NCI-H2029 (cell line): ENCODE measurements at regions not wholly inside any gene's neighbourhood (a gene's known extent, or its start where the extent isn't known, plus 50 kb on each side); places are given as distances from the start of the nearest gene placed in this dataset.
"Not testable (repeated sequence)": the region's sequence is repeated elsewhere in the genome, so short reads cannot be mapped to it uniquely, and the experiment has no call there.

Experiments
- DNase-seq: peaks from one replicate; lab custom pipeline; 2025; lab: John Stamatoyannopoulos, UW

DNA sequence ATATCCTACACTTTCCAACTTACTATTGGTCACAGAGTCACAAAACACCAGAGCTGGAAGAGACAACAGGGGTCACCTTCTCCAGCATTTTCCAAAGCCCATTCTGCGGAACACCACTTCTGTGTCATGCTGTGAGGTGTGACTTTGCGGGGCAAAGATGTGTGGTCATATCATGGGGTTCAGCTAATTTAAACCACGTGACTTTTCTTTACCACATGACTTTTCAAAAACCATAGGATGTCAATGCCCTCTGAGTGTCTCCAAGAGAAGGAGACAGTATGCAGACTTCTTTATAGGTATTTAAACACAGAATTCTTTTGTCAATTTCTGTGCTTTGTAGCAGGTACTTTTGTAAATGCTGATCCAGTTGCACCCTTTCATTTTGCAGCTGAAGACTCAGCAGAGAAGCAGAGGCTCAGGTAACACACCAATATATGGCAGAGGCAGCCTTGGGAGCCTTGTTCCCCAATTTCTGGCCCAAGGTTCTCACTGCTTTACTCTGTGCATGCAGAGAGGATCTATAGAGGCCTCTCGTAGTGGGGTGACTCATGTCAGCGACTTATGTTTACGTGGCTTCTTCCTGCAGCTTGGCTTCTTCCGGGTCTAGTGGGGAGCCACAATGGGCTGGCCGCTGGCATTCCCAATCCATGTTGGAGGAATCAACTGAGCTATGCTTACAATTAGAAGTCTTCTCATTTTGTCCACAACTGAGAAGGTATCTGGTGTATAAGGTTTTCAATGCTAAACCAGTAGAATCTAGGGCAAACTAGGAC, 104.0 kb upstream of the RHOBTB1 start:
- DNase-seq = no peak

- DNase-seq = no peak
These were observed 103.1 kb upstream of the RHOBTB1 start for GRCh38 chr10:61047081-61047480.

- not testable (repeated sequence) for DNase-seq
These were observed 101.5 kb upstream of the RHOBTB1 start for GRCh38 chr10:61045480-61045879.

DNA sequence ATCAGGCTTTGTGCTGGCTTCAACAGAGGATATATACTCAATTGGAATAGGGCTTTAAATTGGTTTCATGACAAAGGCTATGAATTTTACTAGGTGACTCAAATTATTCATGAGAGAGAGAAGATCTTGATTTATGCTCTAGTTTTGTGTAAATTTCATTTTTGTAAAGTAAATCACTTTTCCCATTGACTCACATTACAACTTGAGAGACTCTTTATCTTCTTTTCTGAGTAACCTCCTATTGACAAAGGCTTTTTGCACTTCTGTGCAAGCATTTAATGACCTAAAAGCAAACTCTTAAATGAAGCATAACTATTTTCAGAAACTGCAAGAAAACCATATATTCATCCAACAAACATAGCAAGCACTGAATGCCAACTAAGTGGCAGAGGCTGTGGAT, 98.5 kb upstream of the RHOBTB1 start:
- DNase-seq = no peak

DNA sequence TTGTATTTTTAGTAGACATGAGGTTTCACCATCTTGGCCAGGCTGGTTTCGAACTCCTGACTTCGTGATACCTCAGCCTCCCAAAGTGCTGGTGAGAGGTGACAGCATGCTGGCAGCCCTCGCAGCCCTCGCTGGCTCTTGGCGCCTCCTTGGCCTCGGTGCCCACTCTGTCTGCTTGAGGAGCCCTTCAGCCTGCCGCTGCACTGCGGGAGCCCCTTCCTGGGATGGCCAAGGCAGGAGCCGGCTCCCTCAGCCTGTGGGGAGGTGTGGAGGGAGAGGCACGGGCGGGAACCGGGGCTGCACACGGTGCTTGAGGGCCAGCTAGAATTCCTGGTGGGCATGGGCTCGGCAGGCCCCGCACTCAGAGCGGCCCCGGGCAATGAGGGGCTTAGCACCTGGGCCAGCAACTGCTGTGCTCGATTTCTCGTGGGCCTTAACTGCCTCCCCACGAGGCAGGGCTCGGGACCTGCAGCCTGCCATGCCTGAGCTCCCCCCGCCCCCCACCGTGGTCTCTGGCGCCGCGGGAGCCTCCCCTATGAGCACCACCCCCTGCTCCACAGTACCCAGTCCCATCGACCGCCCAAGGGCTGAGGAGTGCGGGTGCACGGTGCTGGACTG, 96.5 kb upstream of the RHOBTB1 start:
- DNase-seq = no peak

- no peak for DNase-seq
These were observed 95.9 kb upstream of the RHOBTB1 start for GRCh38 chr10:61039868-61040267.

DNA sequence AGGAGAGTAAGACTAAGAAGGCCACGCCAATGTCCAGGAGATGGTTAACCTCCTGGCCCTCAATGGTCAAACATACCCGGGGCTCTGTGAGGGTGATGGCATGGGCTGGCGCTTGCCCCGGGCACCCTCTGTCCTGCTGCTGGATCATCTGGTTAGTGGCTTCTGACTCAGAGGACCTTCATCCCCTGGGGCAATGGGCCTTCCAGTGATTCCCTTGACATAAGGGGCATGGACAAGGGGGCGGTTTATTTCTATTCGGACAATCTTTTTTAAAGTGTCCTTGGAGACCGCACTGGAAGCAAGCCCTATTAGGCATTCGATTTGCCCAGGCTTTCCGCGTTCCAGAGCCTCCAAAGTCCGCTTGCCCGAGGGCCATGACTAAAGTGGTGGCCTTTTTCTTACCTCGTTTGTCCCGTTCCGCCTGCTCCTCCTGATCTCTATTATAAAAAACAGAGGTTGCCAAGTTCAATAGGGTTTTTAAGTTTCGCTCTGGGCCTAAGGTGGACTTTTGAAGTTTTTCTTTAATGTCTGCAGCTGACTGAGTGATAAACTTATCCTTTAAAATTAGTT, 93.4 kb upstream of the RHOBTB1 start:
- DNase-seq = not testable (repeated sequence)

DNA sequence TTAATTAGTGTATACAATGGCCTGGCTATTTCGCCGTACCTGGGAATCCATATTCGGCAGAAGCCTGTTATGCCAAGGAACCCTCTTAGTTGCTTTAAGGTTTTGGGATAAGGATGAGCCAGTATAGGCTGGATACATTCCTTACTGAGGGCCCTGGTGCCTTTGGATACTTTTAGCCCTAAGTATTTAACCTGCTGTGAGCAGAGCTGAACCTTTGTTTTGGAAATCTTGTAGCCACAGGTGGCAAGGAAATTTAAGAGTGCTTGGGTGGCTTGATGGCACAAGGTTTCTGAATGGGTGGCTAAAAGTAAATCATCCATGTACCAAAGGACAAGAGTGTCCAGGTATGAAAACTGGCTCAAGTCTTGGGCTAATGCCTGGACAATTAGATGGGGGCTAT, 92.2 kb upstream of the RHOBTB1 start:
- DNase-seq = not testable (repeated sequence)

DNA sequence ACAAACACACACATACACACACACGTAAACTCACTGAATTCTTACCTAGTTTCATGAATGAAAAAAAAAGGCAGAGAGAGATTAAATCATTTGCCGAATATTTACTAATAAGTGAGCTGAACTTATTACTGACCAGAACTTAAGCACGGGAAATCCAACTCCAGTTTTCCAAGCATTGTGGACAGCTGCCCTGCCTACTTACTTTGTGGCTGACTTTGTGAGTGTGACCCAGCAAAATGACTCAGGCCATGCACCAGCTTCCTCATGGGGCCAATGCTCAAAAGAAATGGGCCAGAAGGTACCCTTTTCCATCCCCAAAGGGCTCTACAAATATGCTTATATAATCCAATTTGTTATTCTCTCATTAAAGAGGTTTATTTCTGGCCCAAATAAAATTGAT, 87.4 kb upstream of the RHOBTB1 start:
- no peak for DNase-seq

GRCh38 chr10:61029411-61029810, 85.4 kb upstream of the RHOBTB1 start:
- no peak for DNase-seq

GRCh38 chr10:61028861-61029361, 84.9 kb upstream of the RHOBTB1 start:
- no peak for DNase-seq

DNA sequence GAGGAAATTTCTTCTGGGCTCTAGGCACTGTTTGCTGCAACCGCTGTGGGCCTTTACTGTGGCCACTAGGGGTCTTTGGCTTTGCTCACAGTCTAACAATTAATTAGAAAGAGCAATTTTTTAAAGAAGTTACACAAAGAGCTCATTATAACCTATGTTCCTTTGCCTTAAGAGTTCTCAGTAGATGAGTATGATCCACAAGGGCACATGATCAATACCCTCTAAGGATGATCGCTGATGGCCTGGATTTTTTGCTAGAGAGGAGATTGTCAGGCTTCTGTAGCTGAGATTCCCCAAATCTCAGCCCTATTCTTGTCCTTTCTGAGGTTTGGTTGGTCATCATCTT, 80.8 kb upstream of the RHOBTB1 start:
- DNase-seq = no peak

- DNase-seq = no peak
These were observed 80.3 kb upstream of the RHOBTB1 start for GRCh38 chr10:61024151-61024855.

GRCh38 chr10:61023053-61023452, 79.1 kb upstream of the RHOBTB1 start:
- DNase-seq = no peak

DNA sequence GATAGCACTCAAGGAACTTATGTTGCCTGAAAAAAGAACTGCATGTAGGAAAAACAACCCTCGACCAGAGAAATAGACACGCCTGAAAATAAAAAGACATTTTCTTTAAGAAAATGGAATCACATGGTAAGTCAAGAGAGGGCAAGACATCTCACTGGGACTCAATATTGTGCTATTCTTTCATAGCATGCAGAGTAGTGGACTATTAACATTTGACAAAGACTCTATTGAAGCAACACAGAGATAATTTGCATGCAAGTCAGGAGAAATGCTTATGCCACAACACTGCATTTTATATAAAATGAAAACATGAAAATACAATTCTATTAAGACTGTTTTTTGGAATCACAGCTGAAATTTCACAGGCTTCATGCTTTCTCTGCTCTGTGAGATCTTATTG, 77.9 kb upstream of the RHOBTB1 start:
- no peak for DNase-seq

DNA sequence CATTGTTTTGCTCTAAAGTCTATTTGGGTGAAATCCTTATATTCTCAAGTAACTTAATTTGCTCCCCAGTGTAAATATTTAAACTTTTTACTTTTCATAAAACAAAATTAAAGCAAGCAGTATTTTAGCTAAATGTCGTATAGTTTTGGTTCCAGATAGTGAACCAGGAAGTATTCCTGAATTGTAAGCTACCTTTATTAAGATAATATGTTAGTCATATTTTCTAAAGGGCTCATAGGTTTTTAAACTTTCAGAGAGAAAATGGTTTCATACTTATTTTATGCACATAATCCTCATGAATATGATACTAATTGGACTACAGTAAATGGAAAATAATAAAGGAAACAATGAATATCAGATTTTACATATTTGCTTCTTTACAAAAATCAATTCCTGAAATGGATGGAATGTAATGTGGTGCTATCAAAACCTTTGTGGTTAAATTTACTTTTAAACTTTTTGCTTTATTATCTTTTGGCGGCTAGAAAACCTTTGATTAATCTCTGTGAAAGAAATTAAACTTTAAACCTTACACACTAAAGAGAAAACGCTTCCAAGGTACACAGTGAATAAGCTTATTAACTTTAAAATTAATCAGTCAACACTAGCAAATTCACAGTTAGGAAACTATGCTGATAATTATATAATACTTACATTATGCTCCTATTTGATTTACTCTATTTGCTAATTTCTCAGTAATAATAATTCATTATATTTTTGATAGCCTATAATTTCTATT, 76.6 kb upstream of the RHOBTB1 start:
- no peak for DNase-seq

DNA sequence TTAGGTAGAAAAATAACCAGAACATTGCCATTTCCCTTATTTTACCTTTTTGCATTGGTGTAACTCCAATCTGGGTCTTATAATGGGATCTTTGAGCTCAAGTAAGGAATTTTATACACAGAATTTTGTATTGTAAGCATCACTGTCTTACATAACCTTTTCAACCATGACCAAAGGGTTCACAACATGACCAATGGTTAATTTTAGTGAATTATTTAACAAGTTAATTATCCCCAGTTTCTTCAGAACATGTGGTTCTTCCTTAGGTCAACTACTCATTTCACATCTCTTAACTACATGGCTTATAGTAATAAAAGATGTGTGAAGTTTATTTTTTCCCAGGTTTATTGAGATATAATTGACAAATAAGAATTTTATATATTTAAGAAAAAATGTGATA, 74.2 kb upstream of the RHOBTB1 start:
- DNase-seq = no peak

DNA sequence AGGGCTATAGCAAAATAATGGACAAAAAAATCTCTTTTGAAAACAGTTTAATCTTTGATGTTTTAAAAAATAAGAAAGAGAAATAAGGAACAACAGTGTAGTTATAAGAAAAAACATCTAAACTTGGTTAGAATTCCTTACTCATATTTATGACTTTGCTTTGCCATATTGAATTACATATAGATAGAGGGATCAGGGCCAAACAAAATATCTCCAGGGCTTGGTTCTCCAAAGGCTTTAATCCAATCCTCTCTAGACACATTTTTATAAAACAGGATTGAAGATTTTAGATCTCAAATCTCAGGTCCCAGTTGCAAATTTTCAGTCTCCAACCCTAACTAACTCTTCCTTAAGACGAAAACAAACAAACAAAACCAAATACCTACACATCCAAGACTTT, 72.6 kb upstream of the RHOBTB1 start:
- DNase-seq = no peak

- DNase-seq = no peak
These were observed 72.0 kb upstream of the RHOBTB1 start for GRCh38 chr10:61016007-61016406.

- no peak for DNase-seq
These were observed 66.9 kb upstream of the RHOBTB1 start for GRCh38 chr10:61010863-61011262.

GRCh38 chr10:61003069-61003468, 59.1 kb upstream of the RHOBTB1 start:
- DNase-seq = not testable (repeated sequence)

- DNase-seq = no peak
These were observed 57.7 kb upstream of the RHOBTB1 start for GRCh38 chr10:61001731-61002122.
